GM18870 (cell line): ENCODE measurements at regions not wholly inside any gene's neighbourhood (a gene's known extent, or its start where the extent isn't known, plus 50 kb on each side); places are given as distances from the start of the nearest gene placed in this dataset.
"Not testable (repeated sequence)": the region's sequence is repeated elsewhere in the genome, so short reads cannot be mapped to it uniquely, and the experiment has no call there.

Experiments used
- ATAC-seq: cut with Tn5 transposase; IDR thresholded peaks from one replicate; pipeline ENCODE4 v1.9.1; 2021; ENCODE audit warnings: moderate library complexity; ENCODE audit not compliant: unreplicated experiment

- no peak for ATAC-seq
Observed at GRCh38 chr4:130851932-130852331, 1756.0 kb downstream of the C4orf33 start.

- no peak for ATAC-seq
Observed at GRCh38 chr4:130855533-130855932, 1759.6 kb downstream of the C4orf33 start.

- no peak for ATAC-seq
Observed at GRCh38 chr4:130859991-130860390, 1764.0 kb downstream of the C4orf33 start.

GRCh38 chr4:130896920-130897319 lies 1801.0 kb downstream of the C4orf33 start:
- no peak for ATAC-seq

GRCh38 chr4:130901321-130901720 lies 1805.4 kb downstream of the C4orf33 start:
- no peak for ATAC-seq

GRCh38 chr4:130922955-130923354 lies 1827.0 kb downstream of the C4orf33 start:
- ATAC-seq, result no peak

GRCh38 chr4:130955520-130955919 lies 1859.6 kb downstream of the C4orf33 start:
- no peak for ATAC-seq

- ATAC-seq, result no peak
Observed at GRCh38 chr4:130985371-130985770, 1889.4 kb downstream of the C4orf33 start.

GRCh38 chr4:130995988-130996387 lies 1900.0 kb downstream of the C4orf33 start:
- no peak for ATAC-seq

- ATAC-seq, result no peak
Observed at GRCh38 chr4:131001371-131001770, 1905.4 kb downstream of the C4orf33 start.

GRCh38 chr4:131002132-131002531 lies 1906.2 kb downstream of the C4orf33 start:
- no peak for ATAC-seq

- ATAC-seq, result no peak
Observed at GRCh38 chr4:131006388-131006787, 1910.4 kb downstream of the C4orf33 start.

- not testable (repeated sequence) for ATAC-seq
Observed at GRCh38 chr4:131011961-131012360, 1916.0 kb downstream of the C4orf33 start.

GRCh38 chr4:131013226-131013625 lies 1917.3 kb downstream of the C4orf33 start:
- ATAC-seq, result no peak

- no peak for ATAC-seq
Observed at GRCh38 chr4:131026771-131027170, 1930.8 kb downstream of the C4orf33 start.

GRCh38 chr4:131044368-131044767 lies 1948.4 kb downstream of the C4orf33 start:
- ATAC-seq, result no peak

GRCh38 chr4:131046821-131047220 lies 1950.9 kb downstream of the C4orf33 start:
- ATAC-seq, result no peak

GRCh38 chr4:131052646-131053045 lies 1956.7 kb downstream of the C4orf33 start:
- ATAC-seq, result no peak

GRCh38 chr4:131054489-131055019 lies 1958.6 kb downstream of the C4orf33 start:
- no peak for ATAC-seq

- ATAC-seq, result no peak
Observed at GRCh38 chr4:131061734-131062133, 1965.8 kb downstream of the C4orf33 start.

- no peak for ATAC-seq
Observed at GRCh38 chr4:131063878-131064277, 1967.9 kb downstream of the C4orf33 start.

- ATAC-seq, result no peak
Observed at GRCh38 chr4:131081069-131081468, 1985.1 kb downstream of the C4orf33 start.

- ATAC-seq, result no peak
Observed at GRCh38 chr4:131084997-131085396, 1989.0 kb downstream of the C4orf33 start.
